ENCODE measurements at regions not wholly inside any gene's neighbourhood (a gene's known extent, or its start where the extent isn't known, plus 50 kb on each side); places are given as distances from the start of the nearest gene placed in this dataset.
"Not testable (repeated sequence)": the region's sequence is repeated elsewhere in the genome, so short reads cannot be mapped to it uniquely, and the experiment has no call there.

GRCh38 chr2:163974766-163975165, 239.0 kb upstream of the FIGN start:
- no peaks in the 10 kb centered on the region for H3K9me3 ChIP-seq
- H3K27ac ChIP-seq, result no peak overlapping the region
- no peaks in the 10 kb centered on the region for H3K36me3 ChIP-seq
- no peaks in the 10 kb centered on the region for H3K4me1 ChIP-seq
- DNase-seq (no peak), ATAC-seq (no peak)
- TF ChIP-seq CTCF (IDR thresholded peaks at IDR 0.05), result no peak
- intact Hi-C loops (cut with DNase I), result no loop called here
- no peak overlapping the region for H3K4me3 ChIP-seq
- no peaks in the 10 kb centered on the region for H3K27me3 ChIP-seq

- intact Hi-C loops (cut with DNase I), result no loop called here
- ATAC-seq (no peak), DNase-seq (no peak)
- Histone ChIP-seq H3K27me3 (no peaks in the 10 kb centered on the region), H3K36me3 (no peaks in the 10 kb centered on the region), H3K27ac (no peak overlapping the region), H3K4me1 (no peaks in the 10 kb centered on the region), H3K4me3 (no peak overlapping the region), H3K9me3 (no peaks in the 10 kb centered on the region)
- no peak for TF ChIP-seq CTCF (IDR thresholded peaks at IDR 0.05)
Measured at GRCh38 chr2:163970058-163970813, 234.4 kb upstream of the FIGN start.

GRCh38 chr2:163964278-163964677, 228.5 kb upstream of the FIGN start:
- ATAC-seq; H3K4me3 ChIP-seq; intact Hi-C loops (cut with DNase I); H3K9me3 ChIP-seq; H3K36me3 ChIP-seq; H3K27ac ChIP-seq; DNase-seq; H3K27me3 ChIP-seq; H3K4me1 ChIP-seq: not testable (repeated sequence)

- TF ChIP-seq CTCF (IDR thresholded peaks at IDR 0.05), result no peak
- Histone ChIP-seq H3K9me3 (no peaks in the 10 kb centered on the region), H3K4me1 (no peaks in the 10 kb centered on the region), H3K4me3 (no peak overlapping the region), H3K36me3 (no peaks in the 10 kb centered on the region), H3K27me3 (no peaks in the 10 kb centered on the region), H3K27ac (no peak overlapping the region)
- DNase-seq (no peak), ATAC-seq (no peak)
- intact Hi-C loops (cut with DNase I), result no loop called here
Measured at GRCh38 chr2:163953390-163953907, 217.6 kb upstream of the FIGN start.

- DNase-seq (no peak), ATAC-seq (no peak)
- no peaks in the 10 kb centered on the region for H3K9me3 ChIP-seq
- no peak for TF ChIP-seq CTCF (IDR thresholded peaks at IDR 0.05)
- no peak overlapping the region for H3K27ac ChIP-seq
- H3K27me3 ChIP-seq, result no peaks in the 10 kb centered on the region
- intact Hi-C loops (cut with DNase I), result no loop called here
- H3K36me3 ChIP-seq, result no peaks in the 10 kb centered on the region
- H3K4me1 ChIP-seq, result no peaks in the 10 kb centered on the region
- no peak overlapping the region for H3K4me3 ChIP-seq
Measured at GRCh38 chr2:163951312-163951711, 215.5 kb upstream of the FIGN start.

GRCh38 chr2:163949693-163950092, 213.9 kb upstream of the FIGN start:
- Histone ChIP-seq H3K36me3 (no peaks in the 10 kb centered on the region), H3K27ac (no peak overlapping the region), H3K4me3 (no peak overlapping the region), H3K27me3 (no peaks in the 10 kb centered on the region), H3K9me3 (no peaks in the 10 kb centered on the region), H3K4me1 (no peaks in the 10 kb centered on the region)
- intact Hi-C loops (cut with DNase I), result no loop called here
- TF ChIP-seq CTCF (IDR thresholded peaks at IDR 0.05), result no peak
- no peak for ATAC-seq
- DNase-seq, result no peak

Measured in left lung (tissue), 4 donors.